ENCODE measurements at regions not wholly inside any gene's neighbourhood (a gene's known extent, or its start where the extent isn't known, plus 50 kb on each side); places are given as distances from the start of the nearest gene placed in this dataset.

GRCh38 chr2:10252661-10253060 lies 50.0 kb upstream of the HPCAL1 start:
- in situ Hi-C loops (cut with HindIII; ENCODE audit: low sequenced_read_pairs), result no loop called here

Data from endothelial cell of hepatic sinusoid (primary cell).